ENCODE measurements at regions not wholly inside any gene's neighbourhood (a gene's known extent, or its start where the extent isn't known, plus 50 kb on each side); places are given as distances from the start of the nearest gene placed in this dataset.

- TF ChIP-seq POLR2A (IDR thresholded peaks at IDR 0.05; ENCODE audit: low read length) (no peak), GATA1 (IDR thresholded peaks at IDR 0.05; ENCODE audit: low read depth, low read length) (no peak)
Measured at GRCh38 chr2:57437077-57437476, 609.5 kb upstream of the VRK2 start.

Data from erythroblast (primary cell).